ENCODE measurements at regions not wholly inside any gene's neighbourhood (a gene's known extent, or its start where the extent isn't known, plus 50 kb on each side); places are given as distances from the start of the nearest gene placed in this dataset.

DNA sequence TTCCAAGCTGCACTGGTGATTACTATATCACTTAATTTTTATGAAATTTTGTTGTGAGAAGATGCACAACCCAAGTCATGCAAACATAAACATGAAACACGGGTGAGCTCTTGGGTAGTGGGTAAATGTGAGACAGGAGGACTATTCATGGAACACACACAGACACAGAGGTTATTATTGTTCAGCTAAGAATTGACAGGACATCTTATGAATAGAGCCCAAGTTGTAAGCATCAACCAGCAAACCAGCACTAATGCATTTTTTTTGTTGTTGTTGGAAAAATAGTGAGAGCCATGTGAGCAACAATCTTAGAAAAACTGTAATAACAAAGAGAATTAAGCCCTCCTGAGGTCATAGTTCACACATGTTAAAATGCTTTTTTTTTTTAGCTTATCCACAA lies 1179.7 kb downstream of the GATA3 start:
- ChIA-PET POLR2A (no interaction called here), CTCF (no interaction called here)
- no CpG with 5 or more reads among the region's 1 CpG for WGBS (ENCODE audit: insufficient coverage)
- Mint-ChIP-seq H3K27me3 (peaks cover 32 to 42% of the 10 kb centered on the region in 2 donors), H3K4me3 (no peak overlapping the region), H3K36me3 (no peaks in the 10 kb centered on the region), H3K9me3 (no peaks in the 10 kb centered on the region), H3K4me1 (peaks cover 9 to 14% (median 14%) of the 10 kb centered on the region in 3 donors), H3K27ac (no peak overlapping the region)
- H3K4me3 ChIP-seq (ENCODE audit: control insufficient read depth in 1 of 2, extremely low read depth in 1 of 2, low read length in 1 of 2), result no peak overlapping the region
- no peak overlapping the region for H3K27ac ChIP-seq (ENCODE audit: low read length)
- no peak for DNase-seq
- H3K4me1 ChIP-seq (ENCODE audit: control insufficient read depth in 1 of 2, extremely low read depth in 1 of 2, insufficient read depth in 2 of 2, low read length in 2 of 2), result peaks cover 0 to 2% of the 10 kb centered on the region in 2 experiments
- H3K9me3 ChIP-seq, result no peaks in the 10 kb centered on the region
- H3K27me3 ChIP-seq (replicated peaks in 1 of 2; ENCODE audit: control insufficient read depth in 2 of 2, extremely low read depth in 1 of 2, insufficient read depth in 2 of 2, low read length in 1 of 2), result no peaks in the 10 kb centered on the region
- H3K36me3 ChIP-seq (ENCODE audit: control insufficient read depth in 2 of 2, extremely low read depth in 1 of 2, insufficient read depth in 1 of 2, low read length in 1 of 2), result no peaks in the 10 kb centered on the region
- no peak for ATAC-seq (replicated peaks in 1 of 4)

- ChIA-PET POLR2A (no interaction called here), CTCF (interaction anchor here in 1 of 2 donors (0.7 kb wide), 1 partner anchor 1360 kb away, joined by 3 read pairs; no protein-coding TSS in a partner anchor)
- no CpG with 5 or more reads among the region's 4 CpGs for WGBS (ENCODE audit: insufficient coverage)
- Mint-ChIP-seq H3K9me3 (no peaks in the 10 kb centered on the region), H3K4me3 (no peak overlapping the region), H3K27ac (no peak overlapping the region), H3K4me1 (no peaks in the 10 kb centered on the region), H3K27me3 (peaks cover 14 to 23% of the 10 kb centered on the region in 2 donors), H3K36me3 (no peaks in the 10 kb centered on the region)
- Histone ChIP-seq H3K27ac (ENCODE audit: low read length) (no peak overlapping the region), H3K9me3 (no peaks in the 10 kb centered on the region), H3K36me3 (ENCODE audit: control insufficient read depth in 2 of 2, extremely low read depth in 1 of 2, insufficient read depth in 1 of 2, low read length in 1 of 2) (no peaks in the 10 kb centered on the region), H3K4me1 (ENCODE audit: control insufficient read depth in 1 of 2, extremely low read depth in 1 of 2, insufficient read depth in 2 of 2, low read length in 2 of 2) (no peaks in the 10 kb centered on the region), H3K27me3 (replicated peaks in 1 of 2; ENCODE audit: control insufficient read depth in 2 of 2, extremely low read depth in 1 of 2, insufficient read depth in 2 of 2, low read length in 1 of 2) (no peaks in the 10 kb centered on the region), H3K4me3 (ENCODE audit: control insufficient read depth in 1 of 2, extremely low read depth in 1 of 2, low read length in 1 of 2) (no peak overlapping the region)
- ATAC-seq (replicated peaks in 1 of 4) (no peak), DNase-seq (no peak)
These were observed 1183.6 kb downstream of the GATA3 start for GRCh38 chr10:9238041-9238440.

GRCh38 chr10:9239298-9239697 lies 1184.8 kb downstream of the GATA3 start:
- WGBS (ENCODE audit: insufficient coverage), result 80% methylated on average over 1 of the region's 8 CpGs
- H3K27ac ChIP-seq (ENCODE audit: low read length), result no peak overlapping the region
- ChIA-PET CTCF (no interaction called here), POLR2A (no interaction called here)
- ATAC-seq (replicated peaks in 1 of 4) (no peak), DNase-seq (no peak)
- no peaks in the 10 kb centered on the region for H3K36me3 ChIP-seq (ENCODE audit: control insufficient read depth in 2 of 2, extremely low read depth in 1 of 2, insufficient read depth in 1 of 2, low read length in 1 of 2)
- H3K36me3 Mint-ChIP-seq, result no peaks in the 10 kb centered on the region
- peaks cover 0 to 4% of the 10 kb centered on the region in 2 experiments for H3K27me3 ChIP-seq (replicated peaks in 1 of 2; ENCODE audit: control insufficient read depth in 2 of 2, extremely low read depth in 1 of 2, insufficient read depth in 2 of 2, low read length in 1 of 2)
- no peak overlapping the region for H3K4me3 ChIP-seq (ENCODE audit: control insufficient read depth in 1 of 2, extremely low read depth in 1 of 2, low read length in 1 of 2)
- peaks cover 18 to 28% of the 10 kb centered on the region in 2 donors for H3K27me3 Mint-ChIP-seq
- no peaks in the 10 kb centered on the region for H3K9me3 Mint-ChIP-seq
- no peak overlapping the region for H3K4me3 Mint-ChIP-seq
- no peaks in the 10 kb centered on the region for H3K9me3 ChIP-seq
- H3K4me1 Mint-ChIP-seq, result no peaks in the 10 kb centered on the region
- no peaks in the 10 kb centered on the region for H3K4me1 ChIP-seq (ENCODE audit: control insufficient read depth in 1 of 2, extremely low read depth in 1 of 2, insufficient read depth in 2 of 2, low read length in 2 of 2)
- H3K27ac Mint-ChIP-seq, result no peak overlapping the region

DNA sequence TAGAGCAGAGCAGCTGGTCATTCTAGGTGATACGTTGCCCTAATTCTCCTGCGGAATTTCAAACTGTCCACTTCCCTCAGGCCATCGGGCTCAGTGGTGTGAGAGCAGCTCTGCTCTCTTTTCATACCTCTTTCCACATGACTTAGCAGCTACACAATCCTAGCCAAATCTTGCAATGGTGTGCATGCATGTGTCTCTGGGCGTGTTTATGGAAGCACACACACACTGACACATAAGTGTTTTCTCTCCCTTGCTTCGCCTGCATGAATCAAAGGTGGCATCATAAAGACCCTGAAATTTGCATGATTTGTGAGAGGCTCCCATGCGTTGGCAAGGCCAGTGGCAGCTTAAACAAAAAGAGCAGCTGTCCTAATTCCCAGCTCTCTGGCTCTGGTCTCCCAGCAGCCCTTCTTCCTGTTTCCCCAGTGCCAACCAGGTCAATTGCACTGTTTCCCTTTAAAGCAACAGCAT lies 1189.5 kb downstream of the GATA3 start:
- H3K36me3 Mint-ChIP-seq, result no peaks in the 10 kb centered on the region
- DNase-seq, result no peak
- no peaks in the 10 kb centered on the region for H3K4me1 Mint-ChIP-seq
- Histone ChIP-seq H3K9me3 (no peaks in the 10 kb centered on the region), H3K4me1 (ENCODE audit: control insufficient read depth in 1 of 2, extremely low read depth in 1 of 2, insufficient read depth in 2 of 2, low read length in 2 of 2) (no peaks in the 10 kb centered on the region), H3K27ac (ENCODE audit: low read length) (no peak overlapping the region), H3K27me3 (replicated peaks in 1 of 2; ENCODE audit: control insufficient read depth in 2 of 2, extremely low read depth in 1 of 2, insufficient read depth in 2 of 2, low read length in 1 of 2) (peaks cover 0 to 6% of the 10 kb centered on the region in 2 experiments), H3K36me3 (ENCODE audit: control insufficient read depth in 2 of 2, extremely low read depth in 1 of 2, insufficient read depth in 1 of 2, low read length in 1 of 2) (no peaks in the 10 kb centered on the region), H3K4me3 (ENCODE audit: control insufficient read depth in 1 of 2, extremely low read depth in 1 of 2, low read length in 1 of 2) (no peak overlapping the region)
- H3K27ac Mint-ChIP-seq, result no peak overlapping the region
- CTCF ChIA-PET, result no interaction called here
- H3K27me3 Mint-ChIP-seq, result peaks cover 33 to 35% of the 10 kb centered on the region in 2 donors
- WGBS (ENCODE audit: insufficient coverage), result 80% methylated on average over 5 of the region's 6 CpGs
- H3K9me3 Mint-ChIP-seq, result no peaks in the 10 kb centered on the region
- no peak for ATAC-seq (replicated peaks in 1 of 4)
- H3K4me3 Mint-ChIP-seq, result no peak overlapping the region
- POLR2A ChIA-PET, result interaction anchor here in 1 of 2 donors (0.6 kb wide), 1 partner anchor 15 kb away, joined by 3 read pairs; no protein-coding TSS in a partner anchor

GRCh38 chr10:9244864-9245263 lies 1190.4 kb downstream of the GATA3 start:
- Histone ChIP-seq H3K4me3 (ENCODE audit: control insufficient read depth in 1 of 2, extremely low read depth in 1 of 2, low read length in 1 of 2) (no peak overlapping the region), H3K4me1 (ENCODE audit: control insufficient read depth in 1 of 2, extremely low read depth in 1 of 2, insufficient read depth in 2 of 2, low read length in 2 of 2) (no peaks in the 10 kb centered on the region), H3K27ac (ENCODE audit: low read length) (no peak overlapping the region), H3K27me3 (replicated peaks in 1 of 2; ENCODE audit: control insufficient read depth in 2 of 2, extremely low read depth in 1 of 2, insufficient read depth in 2 of 2, low read length in 1 of 2) (peaks cover 0 to 6% of the 10 kb centered on the region in 2 experiments), H3K36me3 (ENCODE audit: control insufficient read depth in 2 of 2, extremely low read depth in 1 of 2, insufficient read depth in 1 of 2, low read length in 1 of 2) (no peaks in the 10 kb centered on the region), H3K9me3 (no peaks in the 10 kb centered on the region)
- Mint-ChIP-seq H3K4me3 (no peak overlapping the region), H3K36me3 (no peaks in the 10 kb centered on the region), H3K4me1 (no peaks in the 10 kb centered on the region), H3K27ac (no peak overlapping the region), H3K9me3 (no peaks in the 10 kb centered on the region), H3K27me3 (peaks cover 29 to 31% of the 10 kb centered on the region in 2 donors)
- ATAC-seq (replicated peaks in 1 of 4) (no peak), DNase-seq (no peak)
- ChIA-PET POLR2A (interaction anchor here in 1 of 2 donors (0.7 kb wide), 1 partner anchor 201 kb away, joined by 7 read pairs; no protein-coding TSS in a partner anchor), CTCF (no interaction called here)
- WGBS (ENCODE audit: insufficient coverage), result no CpG with 5 or more reads among the region's 1 CpG

DNA sequence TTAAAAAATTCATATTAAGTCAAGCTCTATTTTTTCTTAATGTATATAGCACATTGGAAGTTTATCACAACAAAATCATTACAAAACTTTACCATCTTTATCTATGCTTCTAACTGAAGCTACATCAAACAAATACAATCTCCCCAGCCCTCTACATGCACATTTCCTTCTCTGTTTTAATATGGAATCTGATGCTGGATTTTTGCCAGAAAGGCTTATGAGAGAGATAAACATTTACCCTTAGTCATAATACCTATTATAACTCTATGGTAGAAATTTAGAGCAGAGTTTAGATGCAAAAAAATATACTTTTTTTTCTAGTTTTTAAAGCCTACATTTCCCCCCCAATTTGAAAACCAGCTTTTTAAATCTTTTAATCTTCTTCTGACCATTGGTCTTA lies 1198.6 kb downstream of the GATA3 start:
- Histone ChIP-seq H3K4me1 (ENCODE audit: control insufficient read depth in 1 of 2, extremely low read depth in 1 of 2, insufficient read depth in 2 of 2, low read length in 2 of 2) (no peaks in the 10 kb centered on the region), H3K9me3 (no peaks in the 10 kb centered on the region), H3K27me3 (replicated peaks in 1 of 2; ENCODE audit: control insufficient read depth in 2 of 2, extremely low read depth in 1 of 2, insufficient read depth in 2 of 2, low read length in 1 of 2) (peaks cover 0 to 2% of the 10 kb centered on the region in 2 experiments), H3K36me3 (ENCODE audit: control insufficient read depth in 2 of 2, extremely low read depth in 1 of 2, insufficient read depth in 1 of 2, low read length in 1 of 2) (no peaks in the 10 kb centered on the region), H3K4me3 (ENCODE audit: control insufficient read depth in 1 of 2, extremely low read depth in 1 of 2, low read length in 1 of 2) (no peak overlapping the region), H3K27ac (ENCODE audit: low read length) (no peak overlapping the region)
- CTCF ChIA-PET, result no interaction called here
- Mint-ChIP-seq H3K27me3 (peaks cover 17 to 24% of the 10 kb centered on the region in 2 donors), H3K4me3 (no peak overlapping the region), H3K4me1 (no peaks in the 10 kb centered on the region), H3K9me3 (no peaks in the 10 kb centered on the region), H3K36me3 (no peaks in the 10 kb centered on the region), H3K27ac (no peak overlapping the region)
- DNase-seq, result no peak
- ATAC-seq (replicated peaks in 1 of 4), result no peak
- POLR2A ChIA-PET, result interaction anchor here in 1 of 2 donors (0.6 kb wide), 1 partner anchor 110 kb away, joined by 3 read pairs; no protein-coding TSS in a partner anchor

GRCh38 chr10:9254353-9254752 lies 1199.9 kb downstream of the GATA3 start:
- Mint-ChIP-seq H3K4me1 (no peaks in the 10 kb centered on the region), H3K36me3 (no peaks in the 10 kb centered on the region), H3K27ac (no peak overlapping the region), H3K27me3 (peaks cover 17 to 26% of the 10 kb centered on the region in 2 donors), H3K4me3 (no peak overlapping the region), H3K9me3 (no peaks in the 10 kb centered on the region)
- H3K4me1 ChIP-seq (ENCODE audit: control insufficient read depth in 1 of 2, extremely low read depth in 1 of 2, insufficient read depth in 2 of 2, low read length in 2 of 2), result no peaks in the 10 kb centered on the region
- no peak for ATAC-seq (replicated peaks in 1 of 4)
- H3K36me3 ChIP-seq (ENCODE audit: control insufficient read depth in 2 of 2, extremely low read depth in 1 of 2, insufficient read depth in 1 of 2, low read length in 1 of 2), result no peaks in the 10 kb centered on the region
- H3K9me3 ChIP-seq, result no peaks in the 10 kb centered on the region
- ChIA-PET POLR2A (interaction anchor here in 1 of 2 donors (0.7 kb wide), 1 partner anchor 1678 kb away, joined by 3 read pairs; no protein-coding TSS in a partner anchor), CTCF (no interaction called here)
- no peak overlapping the region for H3K27ac ChIP-seq (ENCODE audit: low read length)
- WGBS (ENCODE audit: insufficient coverage), result no CpG with 5 or more reads among the region's 2 CpGs
- H3K27me3 ChIP-seq (replicated peaks in 1 of 2; ENCODE audit: control insufficient read depth in 2 of 2, extremely low read depth in 1 of 2, insufficient read depth in 2 of 2, low read length in 1 of 2), result peaks cover 0 to 2% of the 10 kb centered on the region in 2 experiments
- DNase-seq, result no peak
- H3K4me3 ChIP-seq (ENCODE audit: control insufficient read depth in 1 of 2, extremely low read depth in 1 of 2, low read length in 1 of 2), result no peak overlapping the region
